HepG2 (cell line): ENCODE measurements at regions not wholly inside any gene's neighbourhood (a gene's known extent, or its start where the extent isn't known, plus 50 kb on each side); places are given as distances from the start of the nearest gene placed in this dataset.

Experiments
- ATAC-seq: fragments of 200-7000 bp; cut with Tn5 transposase; 3 replicates; pipeline ENCODE4 v1.9.1; 2020; ENCODE audit warnings: mild to moderate bottlenecking, moderate library complexity
- BruUV-seq: library from RNA; stranded (reverse); fragments of 400-500 nt; replicated peaks from 2 replicates; lab custom pipeline; 2021; lab: Mats Ljungman, UMichigan
- CTCF ChIA-PET: fragments of 300-600 bp; formaldehyde crosslinking; extraction: SDS; loops from one replicate; lab custom pipeline; 2021; ENCODE audit warnings: low total read pairs, inconsistent platforms, low intra/inter-chr PET ratio; lab: Yijun Ruan, JAX
- POLR2A ChIA-PET: fragments of 350-600 bp; sonication (Branson Sonifier 250); formaldehyde crosslinking; loops from one replicate; lab custom pipeline; 2020; ENCODE audit warnings: antibody characterized with exemption, inconsistent platforms; lab: Yijun Ruan, JAX
- DNase-seq: peaks from one replicate; pipeline ENCODE4 v3.0.0-alpha.2; 2015; ENCODE audit warnings: low spot score
- FAIRE-seq: peaks from 3 replicates; lab custom pipeline; 2011; peaks lifted over from hg19 to GRCh38; lab: Jason Lieb, UNC
- H2AFZ ChIP-seq: one replicate; pipeline ENCODE4 v1.6.1; 2011; ENCODE audit warnings: low read length, inconsistent platforms
- H3K27ac ChIP-seq: fragments of 300-600 bp; 3 replicates; pipeline ENCODE4 v1.8.0; 2011; ENCODE audit warnings: mixed run types, mild to moderate bottlenecking, mixed read lengths, low read length, inconsistent platforms; ENCODE audit not compliant: insufficient read depth; ENCODE audit errors: extremely low read length
- H3K27me3 ChIP-seq, 2 experiments: fragments of 200-600 bp in 1 of 2; 2 replicates in 1 of 2; 3 replicates in 1 of 2; pipeline versions ENCODE4 v1.6.0 to v1.8.0; 2011; ENCODE audit warnings: low read length in 2 of 2, mild to moderate bottlenecking in 2 of 2, moderate library complexity in 2 of 2, inconsistent platforms in 1 of 2; ENCODE audit not compliant: insufficient read depth in 2 of 2, control insufficient read depth in 1 of 2
- H3K36me3 ChIP-seq, 2 experiments: fragments of 200-600 bp in 1 of 2; replicated peaks in 1 of 2; 2 replicates in 1 of 2; 3 replicates in 1 of 2; pipeline versions ENCODE4 v1.5.1 to v1.8.0; 2011; ENCODE audit warnings: low read length in 2 of 2, inconsistent platforms in 1 of 2; ENCODE audit not compliant: insufficient read depth in 2 of 2, control insufficient read depth in 1 of 2
- H3K4me1 ChIP-seq: 2 replicates; pipeline ENCODE4 v1.5.1; 2012; ENCODE audit warnings: low read length, inconsistent platforms; ENCODE audit not compliant: insufficient read depth
- H3K4me2 ChIP-seq: 2 replicates; pipeline ENCODE4 v1.6.0; 2011; ENCODE audit warnings: low read depth, low read length, inconsistent platforms
- H3K4me3 ChIP-seq, 3 experiments: fragments of 200-600 bp in 1 of 3; sonication (generic), shearing (Covaris generic) in 1 of 3; replicated peaks in 1 of 3; 2 replicates each; pipeline ENCODE4 v1.5.1; 2011 to 2016; ENCODE audit warnings: low read length in 3 of 3, inconsistent platforms in 2 of 3, low read depth in 2 of 3, mild to moderate bottlenecking in 2 of 3, control low read depth in 1 of 3, mixed read lengths in 1 of 3; ENCODE audit not compliant: insufficient read depth in 1 of 3
- H3K79me2 ChIP-seq: one replicate; pipeline ENCODE4 v1.6.1; 2011; ENCODE audit warnings: low read length, inconsistent platforms; ENCODE audit not compliant: insufficient read depth
- H3K9ac ChIP-seq: 2 replicates; pipeline ENCODE4 v1.6.0; 2011; ENCODE audit warnings: mild to moderate bottlenecking, low read depth, low read length, inconsistent platforms; ENCODE audit not compliant: insufficient read depth
- H3K9me3 ChIP-seq: 2 replicates; pipeline ENCODE4 v1.5.1; 2012; ENCODE audit warnings: mild to moderate bottlenecking, low read length
- H4K20me1 ChIP-seq: 2 replicates; pipeline ENCODE4 v1.6.0; 2011; ENCODE audit warnings: inconsistent platforms, mild to moderate bottlenecking, low read length, moderate library complexity; ENCODE audit not compliant: insufficient read depth
- CEBPG ChIP-seq: IDR thresholded peaks from 2 replicates; pipeline ENCODE4 v1.6.1; 2016
- ETV5 ChIP-seq: IDR thresholded peaks from 2 replicates; pipeline ENCODE4 v1.6.1; 2018; ENCODE audit warnings: missing biosample characterization, missing genetic modification reagents, inconsistent platforms, borderline replicate concordance
- IKZF1 ChIP-seq: fragments of 450-650 bp; IDR thresholded peaks from 2 replicates; pipeline ENCODE4 v1.7.1; 2016
- JUNB ChIP-seq: sonication (generic); formaldehyde crosslinking; IDR thresholded peaks from 2 replicates; pipeline ENCODE4 v1.8.0; 2022; ENCODE audit warnings: missing genetic modification reagents, mild to moderate bottlenecking, borderline replicate concordance
- NPAS2 ChIP-seq: sonication (generic); formaldehyde crosslinking; IDR thresholded peaks from 2 replicates; pipeline ENCODE4 v1.8.0; 2022; ENCODE audit warnings: mild to moderate bottlenecking, missing genetic modification reagents, borderline replicate concordance
- RELA ChIP-seq: sonication (generic); formaldehyde crosslinking; IDR thresholded peaks from 2 replicates; pipeline ENCODE4 v1.4.0; 2020; ENCODE audit warnings: missing genetic modification reagents
- RFXAP ChIP-seq: sonication (generic); formaldehyde crosslinking; IDR thresholded peaks from 2 replicates; pipeline ENCODE4 v1.4.0; 2020; ENCODE audit warnings: missing genetic modification reagents, borderline replicate concordance
- ZBTB25 ChIP-seq: IDR thresholded peaks from 2 replicates; pipeline ENCODE4 v1.6.1; 2018; ENCODE audit warnings: missing genetic modification reagents
- ZFP36L1 ChIP-seq: sonication (generic); formaldehyde crosslinking; IDR thresholded peaks from 2 replicates; pipeline ENCODE4 v1.8.0; 2022; ENCODE audit warnings: mild to moderate bottlenecking, missing genetic modification reagents, moderate library complexity
- ZNF180 ChIP-seq: sonication (generic); formaldehyde crosslinking; IDR thresholded peaks from 2 replicates; pipeline ENCODE4 v1.4.0; 2020; ENCODE audit warnings: low read depth, missing genetic modification reagents, borderline replicate concordance
- ZNF451 ChIP-seq: sonication (generic); formaldehyde crosslinking; IDR thresholded peaks from 2 replicates; pipeline ENCODE4 v1.5.0; 2020; ENCODE audit warnings: mild to moderate bottlenecking, missing genetic modification reagents
- WGBS: methylation state at CpG from one replicate; pipeline ENCODE4 v1.1.6; 2017; ENCODE audit warnings: low lambda C conversion rate; 5-methylcytosine and 5-hydroxymethylcytosine counted together
- in situ Hi-C: cut with HindIII; loops from 2 replicates; pipeline ENCODE4 v1.10.0; 2017; ENCODE audit warnings: low pct_unique_long_range_greater_than_20kb; ENCODE audit not compliant: extremely low pct_ligation_motif_present
- intact Hi-C: fragments of 100-400 bp; cut with micrococcal nuclease; formaldehyde crosslinking; loops from one replicate; pipeline ENCODE4 v1.10.0; 2022; ENCODE audit not compliant: unreplicated experiment

GRCh38 chr1:208942394-208943130, 641.0 kb upstream of the CAMK1G start (continued):
- TF ChIP-seq ZNF451 (CRISPR knock-in tag) (no peak), RELA (CRISPR knock-in tag) (no peak), ZBTB25 (CRISPR knock-in tag) (no peak), RFXAP (CRISPR knock-in tag) (no peak), ETV5 (CRISPR knock-in tag) (no peak), IKZF1 (no peak), CEBPG (CRISPR knock-in tag) (no peak)

GRCh38 chr1:208943291-208943690, 640.2 kb upstream of the CAMK1G start:
- no TSS peak for BruUV-seq
- in situ Hi-C loops (no loop called here), intact Hi-C loops (no loop called here)
- no peak overlapping the region for H3K4me3 ChIP-seq
- H3K79me2 ChIP-seq: no peaks in the 10 kb centered on the region
- peaks cover 25% of the 10 kb centered on the region; the same call in 1 of the 2 replicates for H3K9me3 ChIP-seq
- ATAC-seq: no peak
- H3K27ac ChIP-seq: no peak overlapping the region
- H4K20me1 ChIP-seq: no peaks in the 10 kb centered on the region
- POLR2A ChIA-PET: no interaction called here
- H3K9ac ChIP-seq: no peak overlapping the region
- no peaks in the 10 kb centered on the region for H3K4me1 ChIP-seq
- CTCF ChIA-PET: no interaction called here
- no peak for FAIRE-seq
- 55% methylated on average over 5 of the region's 5 CpGs for WGBS
- H3K36me3 ChIP-seq: no peaks in the 10 kb centered on the region
- no peaks in the 10 kb centered on the region for H3K27me3 ChIP-seq
- H3K4me2 ChIP-seq: no peak overlapping the region
- TF ChIP-seq JUNB (no peak), ZNF180 (CRISPR knock-in tag) (no peak), NPAS2 (no peak), ZFP36L1 (CRISPR knock-in tag) (no peak)
- DNase-seq: no peak
- H2AFZ ChIP-seq: no peak overlapping the region
